Esophagus muscularis mucosa (tissue), 3 donors: ENCODE measurements at regions not wholly inside any gene's neighbourhood (a gene's known extent, or its start where the extent isn't known, plus 50 kb on each side); places are given as distances from the start of the nearest gene placed in this dataset.

Experiments used
- EP300 ChIP-seq: sonication (generic); formaldehyde crosslinking; IDR thresholded peaks from one replicate; pipeline ENCODE4 v1.6.1; 2017; ENCODE audit warnings: antibody characterized with exemption
- POLR2AphosphoS5 ChIP-seq, 2 donors: sonication (generic); formaldehyde crosslinking; IDR thresholded peaks; one replicate each; pipeline ENCODE4 v1.6.1; 2017; ENCODE audit warnings: antibody characterized with exemption in 2 of 2

GRCh38 chr12:24302708-24303107 is 353.2 kb upstream of the SOX5 start:
- no peak for TF ChIP-seq EP300
- no peak for TF ChIP-seq POLR2AphosphoS5 (IDR thresholded peaks at IDR 0.05)
